Keratinocyte (primary cell): ENCODE measurements at regions not wholly inside any gene's neighbourhood (a gene's known extent, or its start where the extent isn't known, plus 50 kb on each side); places are given as distances from the start of the nearest gene placed in this dataset.

Experiments used
- DNase-seq: peaks from one replicate; pipeline ENCODE4 v3.0.0-alpha.2; 2011; ENCODE audit warnings: low read depth, missing footprints, low spot score
- FAIRE-seq: peaks from 2 replicates; lab custom pipeline; 2011; peaks lifted over from hg19 to GRCh38; lab: Jason Lieb, UNC
- H2AFZ ChIP-seq: 2 replicates; pipeline ENCODE4 v1.6.0; 2012; ENCODE audit warnings: low read length, control low read depth, inconsistent platforms; ENCODE audit not compliant: control insufficient read depth
- H3K27ac ChIP-seq: 2 replicates; pipeline ENCODE4 v1.5.1; 2011; ENCODE audit warnings: low read length; ENCODE audit not compliant: control insufficient read depth, insufficient read depth
- H3K27me3 ChIP-seq: 3 replicates; pipeline ENCODE4 v1.6.0; 2011; ENCODE audit warnings: low read length; ENCODE audit not compliant: control insufficient read depth, insufficient read depth; ENCODE audit errors: extremely low read depth
- H3K36me3 ChIP-seq, 2 experiments: 2 replicates in 1 of 2; 3 replicates in 1 of 2; pipeline ENCODE4 v1.5.1; 2011; ENCODE audit warnings: low read length in 2 of 2, mild to moderate bottlenecking in 1 of 2; ENCODE audit not compliant: control insufficient read depth in 2 of 2, insufficient read depth in 2 of 2; ENCODE audit errors: extremely low read depth in 1 of 2
- H3K4me1 ChIP-seq: 3 replicates; pipeline ENCODE4 v1.5.1; 2011; ENCODE audit warnings: low read length; ENCODE audit not compliant: control insufficient read depth, insufficient read depth; ENCODE audit errors: extremely low read depth
- H3K4me2 ChIP-seq: 3 replicates; pipeline ENCODE4 v1.6.0; 2011; ENCODE audit warnings: low read depth, low read length; ENCODE audit not compliant: control insufficient read depth, insufficient read depth; ENCODE audit errors: extremely low read depth
- H3K4me3 ChIP-seq, 3 experiments: fragments of 200-600 bp in 1 of 3; sonication (generic) in 1 of 3; 2 replicates in 2 of 3; 3 replicates in 1 of 3; pipeline ENCODE4 v1.5.1; 2011 to 2016; ENCODE audit warnings: low read length in 3 of 3, mild to moderate bottlenecking in 3 of 3, control low read depth in 2 of 3, inconsistent platforms in 1 of 3, low read depth in 1 of 3, mixed read lengths in 1 of 3, mixed run types in 1 of 3, moderate library complexity in 1 of 3; ENCODE audit not compliant: control insufficient read depth in 2 of 3, insufficient read depth in 2 of 3; ENCODE audit errors: extremely low read depth in 1 of 3
- H3K79me2 ChIP-seq: 2 replicates; pipeline ENCODE4 v1.6.0; 2012; ENCODE audit warnings: low read length; ENCODE audit not compliant: control insufficient read depth, insufficient read depth
- H3K9ac ChIP-seq: 3 replicates; pipeline ENCODE4 v1.6.0; 2011; ENCODE audit warnings: low read length; ENCODE audit not compliant: control insufficient read depth, insufficient read depth; ENCODE audit errors: extremely low read depth
- H3K9me1 ChIP-seq: 3 replicates; pipeline ENCODE4 v1.6.0; 2011; ENCODE audit warnings: low read length; ENCODE audit not compliant: control insufficient read depth, insufficient read depth; ENCODE audit errors: extremely low read depth
- H3K9me3 ChIP-seq: 2 replicates; pipeline ENCODE4 v1.5.1; 2012; ENCODE audit warnings: low read depth, low read length; ENCODE audit not compliant: control insufficient read depth
- H4K20me1 ChIP-seq: 3 replicates; pipeline ENCODE4 v1.6.0; 2011; ENCODE audit warnings: low read length; ENCODE audit not compliant: control insufficient read depth, insufficient read depth; ENCODE audit errors: extremely low read depth
- EZH2 ChIP-seq: IDR thresholded peaks from one replicate; pipeline ENCODE4 v1.6.1; 2012; ENCODE audit warnings: inconsistent platforms, mild to moderate bottlenecking, low read length, moderate library complexity
- dilution Hi-C: fragments of 300-500 bp; cut with MboI; formaldehyde crosslinking; loops from one replicate; pipeline ENCODE4 v1.7.0; 2020; ENCODE audit warnings: low sequenced_read_pairs; ENCODE audit not compliant: extremely low pct_ligation_motif_present
- TF ChIP-seq, protein P1 (sequence below), 3 experiments: IDR thresholded peaks in 1 of 3; conservative IDR thresholded peaks in 1 of 3; optimal IDR thresholded peaks in 1 of 3; 2 replicates in 2 of 3; 3 replicates in 1 of 3; pipeline versions ENCODE3 to v1.5.1; 2011; ENCODE audit warnings: low read length in 3 of 3, mild to moderate bottlenecking in 3 of 3, moderate library complexity in 2 of 3, control low read depth in 1 of 3, inconsistent platforms in 1 of 3; ENCODE audit not compliant: insufficient read depth in 2 of 3; ENCODE audit errors: extremely low read depth in 1 of 3

DNA sequence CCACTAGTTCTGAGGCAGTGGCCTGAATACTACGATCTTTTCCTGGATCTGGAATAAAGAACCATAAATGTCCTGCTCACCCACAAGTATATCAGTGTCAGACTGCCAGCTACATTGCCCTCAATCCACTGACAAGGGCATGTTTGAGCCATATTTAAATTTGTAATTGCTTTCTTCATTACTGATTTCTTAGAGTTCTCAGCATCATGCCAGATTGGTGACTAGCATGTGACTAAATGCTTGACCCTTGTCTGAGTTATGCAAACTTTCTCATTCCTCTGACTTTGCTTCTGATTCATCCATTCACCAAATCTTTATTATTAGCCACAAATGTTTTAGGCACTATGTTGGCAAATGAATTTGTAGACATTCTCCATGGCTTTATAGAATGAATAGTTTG lies 143.6 kb upstream of the SLC16A7 start:
- Histone ChIP-seq H3K36me3 (no peaks in the 10 kb centered on the region), H4K20me1 (no peaks in the 10 kb centered on the region), H3K79me2 (no peaks in the 10 kb centered on the region), H3K27me3 (no peaks in the 10 kb centered on the region), H3K4me1 (peaks cover 9% of the 10 kb centered on the region), H3K9me1 (no peaks in the 10 kb centered on the region), H3K4me3 (no peak overlapping the region), H3K4me2 (no peak overlapping the region), H2AFZ (no peak overlapping the region), H3K9me3 (no peaks in the 10 kb centered on the region), H3K9ac (no peak overlapping the region), H3K27ac (no peak overlapping the region)
- no peak for TF ChIP-seq EZH2
- TF ChIP-seq, protein P1, sequence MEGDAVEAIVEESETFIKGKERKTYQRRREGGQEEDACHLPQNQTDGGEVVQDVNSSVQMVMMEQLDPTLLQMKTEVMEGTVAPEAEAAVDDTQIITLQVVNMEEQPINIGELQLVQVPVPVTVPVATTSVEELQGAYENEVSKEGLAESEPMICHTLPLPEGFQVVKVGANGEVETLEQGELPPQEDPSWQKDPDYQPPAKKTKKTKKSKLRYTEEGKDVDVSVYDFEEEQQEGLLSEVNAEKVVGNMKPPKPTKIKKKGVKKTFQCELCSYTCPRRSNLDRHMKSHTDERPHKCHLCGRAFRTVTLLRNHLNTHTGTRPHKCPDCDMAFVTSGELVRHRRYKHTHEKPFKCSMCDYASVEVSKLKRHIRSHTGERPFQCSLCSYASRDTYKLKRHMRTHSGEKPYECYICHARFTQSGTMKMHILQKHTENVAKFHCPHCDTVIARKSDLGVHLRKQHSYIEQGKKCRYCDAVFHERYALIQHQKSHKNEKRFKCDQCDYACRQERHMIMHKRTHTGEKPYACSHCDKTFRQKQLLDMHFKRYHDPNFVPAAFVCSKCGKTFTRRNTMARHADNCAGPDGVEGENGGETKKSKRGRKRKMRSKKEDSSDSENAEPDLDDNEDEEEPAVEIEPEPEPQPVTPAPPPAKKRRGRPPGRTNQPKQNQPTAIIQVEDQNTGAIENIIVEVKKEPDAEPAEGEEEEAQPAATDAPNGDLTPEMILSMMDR (optimal IDR thresholded peaks at IDR 0.05 in 1 of 3, IDR thresholded peaks at IDR 0.05 in 1 of 3, conservative IDR thresholded peaks at IDR 0.05 in 1 of 3; ENCODE audit: extremely low read depth in 1 of 3, insufficient read depth in 2 of 3, low read length in 3 of 3): no peak
- DNase-seq (no peak), FAIRE-seq (peak; percentile 86)
- dilution Hi-C loops: no loop called here

DNA sequence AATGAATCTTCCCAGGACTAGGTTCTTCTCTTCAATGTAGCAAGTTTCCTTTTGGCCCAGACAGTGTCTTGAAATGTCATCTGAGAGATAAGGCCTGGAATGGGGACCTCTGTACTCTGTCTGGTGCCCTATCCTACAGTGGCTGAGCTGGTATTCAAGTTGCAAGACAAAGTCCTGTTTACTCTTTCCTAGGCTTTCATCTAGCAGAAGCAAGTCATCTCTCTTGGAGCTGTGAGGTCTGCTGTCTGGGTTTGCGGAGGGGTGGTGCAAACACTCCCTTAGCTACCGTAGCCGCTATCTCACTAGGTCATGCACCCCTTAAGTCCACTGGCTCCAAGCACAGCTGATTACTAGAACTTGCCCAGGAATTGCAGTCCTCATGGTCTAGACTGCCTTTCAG lies 149.7 kb upstream of the SLC16A7 start:
- Histone ChIP-seq H2AFZ (no peak overlapping the region), H3K4me2 (no peak overlapping the region), H3K27ac (no peak overlapping the region), H3K9me3 (peaks cover 2% of the 10 kb centered on the region), H3K9ac (no peak overlapping the region), H3K4me3 (no peak overlapping the region), H3K4me1 (no peaks in the 10 kb centered on the region), H3K27me3 (no peaks in the 10 kb centered on the region), H3K36me3 (no peaks in the 10 kb centered on the region), H3K79me2 (no peaks in the 10 kb centered on the region), H4K20me1 (no peaks in the 10 kb centered on the region), H3K9me1 (no peaks in the 10 kb centered on the region)
- dilution Hi-C loops: no loop called here
- TF ChIP-seq EZH2: no peak
- TF ChIP-seq, protein P1 (optimal IDR thresholded peaks at IDR 0.05 in 1 of 3, IDR thresholded peaks at IDR 0.05 in 1 of 3, conservative IDR thresholded peaks at IDR 0.05 in 1 of 3; ENCODE audit: extremely low read depth in 1 of 3, insufficient read depth in 2 of 3, low read length in 3 of 3): no peak
- DNase-seq (no peak), FAIRE-seq (no peak)
